A172 (cell line): ENCODE measurements at regions not wholly inside any gene's neighbourhood (a gene's known extent, or its start where the extent isn't known, plus 50 kb on each side); places are given as distances from the start of the nearest gene placed in this dataset.

Experiments used
- DNase-seq: peaks from one replicate; pipeline ENCODE4 v3.0.0-alpha.2; 2015; ENCODE audit warnings: low spot score

GRCh38 chrX:14173873-14174272 lies 144.2 kb upstream of the GEMIN8 start:
- no peak for DNase-seq

DNA sequence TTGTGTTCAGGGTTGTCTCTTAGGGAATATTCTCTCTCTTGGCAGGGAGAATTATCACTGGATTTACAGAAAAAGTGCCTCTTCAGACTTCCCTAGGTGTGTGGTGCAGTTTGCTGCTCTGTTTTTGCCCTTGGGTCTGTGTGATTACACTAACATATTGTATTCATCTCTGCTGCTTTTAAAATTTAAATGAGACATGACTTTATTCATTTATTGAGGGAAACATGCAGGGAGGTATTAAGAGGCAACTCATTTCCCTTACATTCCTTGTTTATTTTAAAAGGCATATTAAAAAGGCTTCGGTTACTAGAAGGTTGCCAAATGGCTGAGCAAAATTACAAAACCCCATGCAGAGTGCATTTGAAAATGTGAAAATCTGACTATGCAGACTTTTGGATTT lies 135.1 kb upstream of the GEMIN8 start:
- no peak for DNase-seq

DNA sequence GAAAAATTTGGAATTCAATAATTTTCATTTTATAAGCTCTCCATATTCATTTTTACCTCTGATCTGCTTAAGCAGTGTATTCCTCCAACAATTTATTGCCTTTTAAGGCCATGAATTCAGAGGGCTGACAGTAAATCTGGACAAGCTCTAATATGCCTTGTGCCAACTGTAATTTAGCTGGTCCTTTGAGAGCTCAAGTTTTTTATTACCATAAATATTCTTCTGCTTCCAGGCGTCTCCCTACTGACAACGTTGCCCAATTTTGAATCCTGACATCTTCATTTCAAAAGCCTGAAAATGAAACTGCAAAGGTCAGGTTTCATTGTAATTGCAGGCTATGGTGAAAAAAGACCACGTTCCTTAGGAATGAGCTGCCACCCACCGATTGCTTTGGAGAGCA lies 95.8 kb upstream of the GEMIN8 start:
- DNase-seq, result no peak

DNA sequence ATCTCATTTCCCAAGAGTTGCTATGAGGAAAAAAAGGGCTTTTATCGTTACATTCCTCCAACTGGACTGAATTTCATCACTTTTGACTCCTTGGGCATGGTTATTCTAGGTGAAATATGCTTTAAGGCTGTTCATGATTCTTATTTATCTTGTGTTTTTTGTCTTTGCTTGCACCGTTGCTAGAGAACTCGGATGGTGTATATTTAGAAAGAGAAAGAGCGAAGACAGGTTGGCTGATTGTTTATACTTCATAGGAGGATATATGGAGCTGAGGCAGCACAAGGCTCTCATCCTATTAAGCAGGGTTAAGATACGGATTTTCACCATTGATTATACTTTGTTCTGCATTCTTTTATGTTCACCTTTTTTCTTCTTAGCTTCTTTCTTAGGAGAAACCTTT lies 94.9 kb upstream of the GEMIN8 start:
- no peak for DNase-seq

DNA sequence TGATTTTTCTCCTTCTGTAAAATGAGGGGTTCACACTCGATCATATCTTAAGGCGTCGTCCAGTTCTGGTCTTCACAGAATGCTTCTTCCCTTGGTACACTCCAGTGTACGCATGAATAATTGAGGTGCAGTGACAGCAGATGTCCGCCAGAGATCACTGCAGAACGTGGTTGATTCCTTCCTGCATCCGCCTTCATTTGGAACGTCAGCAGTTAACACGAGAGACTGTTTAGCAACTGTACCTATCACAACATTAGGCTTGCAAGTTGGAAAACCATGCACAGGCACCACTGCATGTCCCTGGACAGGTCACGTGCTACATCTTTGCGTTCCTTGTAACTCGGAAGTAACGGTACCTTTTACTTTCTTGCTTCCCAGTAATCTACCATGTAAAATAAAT lies 66.0 kb upstream of the GEMIN8 start:
- peak; percentile 67 for DNase-seq

DNA sequence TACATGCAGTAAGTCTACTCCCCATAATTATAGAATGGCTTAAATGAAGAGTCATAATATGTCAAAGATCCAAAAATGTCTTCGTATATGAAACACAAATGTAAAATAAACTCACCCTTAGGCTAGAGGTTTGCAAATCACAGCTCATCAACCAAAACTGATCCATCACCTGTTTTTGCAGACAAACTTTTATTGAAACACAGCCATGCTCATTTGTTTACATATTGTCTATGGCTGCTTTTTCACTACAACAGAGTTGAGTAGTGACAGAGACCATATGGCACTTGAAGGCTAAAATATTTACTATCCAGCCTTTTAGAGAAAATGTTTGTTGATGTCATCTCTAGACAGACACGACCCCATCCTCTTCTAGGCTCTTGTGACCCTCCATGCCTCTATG lies 64.5 kb upstream of the GEMIN8 start:
- no peak for DNase-seq

DNA sequence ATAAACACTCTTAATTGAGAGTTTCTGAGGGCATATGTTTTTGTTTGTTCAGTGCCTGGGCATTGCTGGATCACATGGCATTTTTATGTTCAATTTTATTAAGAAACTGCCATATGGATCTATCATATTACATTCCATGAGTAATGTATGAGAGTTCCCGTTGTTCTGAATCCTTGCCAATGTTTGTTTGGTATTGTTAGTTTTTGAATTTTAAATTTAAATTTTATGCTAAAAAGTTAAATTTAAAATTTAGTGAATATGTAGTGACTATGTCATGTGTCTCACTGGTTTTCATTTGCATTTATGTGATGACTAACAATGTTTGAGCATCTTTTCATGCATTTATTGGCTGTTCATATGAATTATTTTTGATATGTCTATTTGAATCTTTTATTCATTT lies 54.8 kb upstream of the GEMIN8 start:
- no peak for DNase-seq

- no peak for DNase-seq
These were observed 54.1 kb upstream of the GEMIN8 start for GRCh38 chrX:14083783-14084182.

- no peak for DNase-seq
These were observed 50.3 kb upstream of the GEMIN8 start for GRCh38 chrX:14079891-14080430.
